Left hindlimb (tissue), 1 donor: ENCODE measurements at regions not wholly inside any gene's neighbourhood (a gene's known extent, or its start where the extent isn't known, plus 50 kb on each side); places are given as distances from the start of the nearest gene placed in this dataset.

Source experiments
- DNase-seq: peaks from one replicate; pipeline ENCODE4 v3.0.0-alpha.2; 2018

DNA sequence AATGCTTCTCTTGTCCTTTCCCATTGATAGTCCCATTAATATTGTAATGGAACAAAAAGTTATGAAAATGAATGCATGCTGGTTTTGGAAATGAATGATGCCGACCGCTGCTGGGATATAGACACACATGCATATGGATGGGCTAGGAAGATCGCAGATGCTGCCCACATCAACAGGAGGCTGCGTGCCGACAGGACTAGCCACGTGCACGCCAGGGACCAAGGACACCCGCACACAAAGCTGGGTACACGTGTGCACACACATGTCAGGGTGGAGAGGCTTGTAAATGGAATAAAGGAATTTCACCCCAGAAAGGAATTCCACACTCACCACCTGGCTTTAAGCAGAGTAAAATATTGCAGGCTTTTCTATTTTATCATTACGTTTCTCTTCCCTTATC is 153.8 kb upstream of the VASH1 start:
- DNase-seq: no peak

DNA sequence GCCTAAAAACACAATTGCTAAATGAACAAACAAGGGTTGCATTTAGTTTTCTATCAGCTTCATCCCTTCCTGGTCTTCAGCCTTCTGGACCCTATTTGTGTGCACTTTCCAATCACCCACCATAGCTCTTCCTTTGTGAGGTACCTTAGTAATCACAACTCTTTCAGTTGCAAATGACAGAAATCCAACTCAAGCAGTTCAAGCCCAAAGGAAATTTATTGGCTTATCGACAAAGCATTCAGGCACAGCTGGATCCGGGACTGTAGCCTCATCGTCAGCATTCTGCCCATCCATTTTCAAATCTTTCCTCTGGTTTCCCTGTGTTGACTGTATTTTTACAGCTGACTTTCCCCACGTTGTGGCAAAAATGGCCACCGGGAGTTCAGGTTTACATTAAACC is 148.6 kb upstream of the VASH1 start:
- DNase-seq: no peak

DNA sequence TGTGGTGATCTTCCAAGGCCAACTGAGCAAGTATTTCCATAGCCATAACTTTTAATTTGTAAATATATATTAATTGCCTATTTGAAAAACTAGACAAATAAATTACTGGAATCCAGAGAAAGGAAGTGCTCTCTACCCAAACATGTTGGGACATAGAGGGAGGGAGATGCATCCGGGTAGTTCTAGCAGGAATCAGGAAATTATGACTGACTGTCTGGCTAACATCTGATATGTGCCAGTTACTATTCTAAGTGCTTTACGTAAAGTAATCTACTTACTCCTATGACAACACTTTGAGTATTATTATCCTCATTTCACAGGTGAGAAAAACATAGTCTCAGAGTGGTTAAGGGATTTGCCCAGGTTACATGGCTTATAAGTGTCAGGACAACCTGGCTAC is 147.7 kb upstream of the VASH1 start:
- DNase-seq: no peak

DNA sequence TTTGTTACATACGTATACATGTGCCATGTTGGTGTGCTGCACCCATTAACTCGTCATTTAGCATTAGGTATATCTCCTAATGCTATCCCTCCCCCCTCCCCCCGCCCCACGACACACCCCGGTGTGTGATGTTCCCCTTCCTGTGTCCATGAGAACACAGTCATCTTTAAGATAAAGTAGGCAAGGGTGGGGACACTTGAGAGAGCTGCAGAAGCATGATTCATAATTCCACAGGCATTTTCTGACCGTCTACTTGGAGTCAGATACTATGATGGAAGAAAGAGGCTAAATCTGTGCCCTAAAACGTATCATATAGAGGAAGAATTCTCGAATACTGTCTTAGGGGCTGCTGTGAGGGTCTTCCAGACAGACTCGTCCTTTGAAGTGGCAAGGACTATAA is 145.9 kb upstream of the VASH1 start:
- DNase-seq: no peak

DNA sequence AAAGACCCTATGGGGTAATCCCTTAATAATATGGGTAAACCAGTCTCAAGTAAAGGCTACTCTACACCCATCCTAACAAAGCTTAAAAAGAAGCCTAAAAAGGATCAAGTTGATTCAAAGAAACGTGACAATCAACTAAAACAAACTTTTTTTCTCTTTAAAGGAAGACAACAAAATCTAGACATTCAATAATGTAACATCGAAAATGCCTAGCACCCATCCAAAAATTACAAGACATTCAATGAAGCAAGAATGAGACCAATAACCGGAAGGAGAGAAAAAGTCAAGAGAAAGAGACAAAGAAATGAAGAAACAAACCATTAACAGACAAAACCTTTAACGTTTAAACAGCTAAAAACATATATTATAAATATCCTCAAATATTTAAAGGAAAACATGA is 143.8 kb upstream of the VASH1 start:
- DNase-seq: no peak

DNA sequence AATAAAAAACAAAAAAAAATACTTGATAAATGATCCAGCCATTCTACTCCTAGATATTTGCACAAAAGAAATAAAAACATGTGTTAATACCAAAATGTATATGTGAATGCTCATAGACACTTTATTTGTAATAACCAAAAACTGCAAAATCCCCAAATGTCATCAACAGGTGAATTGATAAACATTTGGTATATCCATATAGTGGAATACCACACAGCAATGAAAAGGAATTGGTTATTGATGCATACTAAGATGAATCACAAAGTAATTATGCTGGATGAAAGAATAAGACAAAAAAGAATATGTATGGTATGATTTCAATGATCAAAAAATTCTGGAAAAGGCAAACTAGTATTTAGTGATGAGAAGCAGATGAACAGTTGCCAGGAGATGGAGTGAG is 124.7 kb upstream of the VASH1 start:
- DNase-seq: no peak

DNA sequence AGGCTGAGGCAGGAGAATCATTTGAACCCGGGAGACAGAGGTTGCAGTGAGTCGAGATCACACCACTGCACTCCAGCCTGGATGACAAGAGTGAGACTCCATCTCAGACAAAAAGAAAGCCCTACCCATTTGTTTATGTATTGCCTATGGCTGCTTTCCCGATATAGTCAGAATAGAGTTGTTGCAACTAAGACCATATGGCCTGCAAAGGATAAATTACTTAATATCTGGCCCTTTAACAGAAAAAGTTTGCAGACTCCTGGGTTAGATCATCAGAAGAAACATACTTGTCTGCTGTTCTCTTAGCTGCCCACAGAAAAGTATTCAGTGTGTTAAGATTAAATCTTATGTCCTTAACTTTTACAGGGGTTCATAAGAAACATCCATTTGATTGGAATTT is 122.4 kb upstream of the VASH1 start:
- DNase-seq: no peak

DNA sequence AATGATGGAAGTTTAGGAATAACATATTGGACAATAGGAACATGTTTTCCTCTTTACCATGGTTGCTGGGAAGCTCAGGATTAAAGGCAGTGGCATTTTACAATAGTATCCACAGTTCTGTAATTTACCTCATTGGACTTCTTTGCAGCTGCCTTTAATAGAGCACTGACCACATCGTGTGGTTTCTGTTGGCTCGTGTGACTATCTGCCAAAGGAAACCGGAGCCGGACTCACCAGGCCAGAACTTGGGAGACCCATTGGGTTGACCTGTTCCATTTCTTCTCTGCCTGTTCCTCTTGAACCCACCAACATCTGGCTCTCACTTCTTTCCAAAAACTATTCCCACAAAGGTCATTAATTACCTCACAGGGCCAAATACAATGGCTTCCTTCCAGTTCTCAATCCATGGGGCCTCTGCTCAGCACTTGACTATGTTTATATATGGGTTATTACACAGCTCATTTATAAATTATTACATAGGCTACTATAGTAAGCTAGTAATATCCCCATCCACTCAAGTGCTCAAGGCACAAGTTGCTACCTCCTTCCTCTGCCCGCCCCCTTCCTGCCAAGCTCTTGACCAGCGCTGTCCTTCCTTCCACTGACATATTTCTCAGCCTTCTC is 121.5 kb upstream of the VASH1 start:
- DNase-seq: no peak

DNA sequence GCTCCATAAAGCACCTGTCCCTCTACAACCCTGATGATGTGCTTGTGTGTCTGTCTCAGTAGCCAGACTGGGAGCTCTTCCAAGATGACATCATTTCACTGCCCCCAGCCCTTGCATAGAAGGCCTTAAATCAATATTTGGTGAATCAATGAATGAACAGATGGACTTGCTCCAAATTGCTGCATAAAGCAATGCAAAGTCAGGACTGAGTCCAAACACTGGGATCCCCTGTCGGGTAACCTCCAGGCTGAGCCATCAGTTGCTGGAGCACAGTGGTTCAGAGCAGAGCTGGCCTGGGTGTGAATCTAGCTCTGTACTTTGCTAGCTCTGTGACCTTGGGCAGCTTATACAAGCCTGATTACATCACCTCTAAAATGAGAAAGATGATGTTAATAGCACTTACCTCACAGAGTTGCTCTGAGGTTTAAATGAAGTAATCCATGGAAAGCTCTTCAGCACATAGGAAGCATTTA is 120.3 kb upstream of the VASH1 start:
- DNase-seq: no peak

DNA sequence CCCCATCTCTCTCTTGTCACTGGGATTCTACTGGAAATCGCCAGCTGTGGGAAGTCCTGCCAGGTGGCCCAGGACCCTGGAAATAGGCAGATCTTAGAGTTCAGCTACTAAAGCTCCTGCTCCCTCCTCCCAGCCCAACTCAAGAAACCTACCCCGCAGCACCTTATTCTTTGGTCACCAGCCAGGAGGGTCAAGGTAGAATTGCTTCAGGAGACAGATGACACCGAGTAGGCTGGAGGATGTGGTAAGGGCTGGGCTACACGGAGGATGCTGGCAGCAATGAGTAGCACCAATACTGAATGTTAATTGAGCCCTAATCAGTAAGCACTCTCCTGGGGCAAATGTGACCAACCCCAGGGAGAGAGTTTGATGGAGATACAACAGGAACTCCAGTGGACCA is 119.7 kb upstream of the VASH1 start:
- no peak for DNase-seq

DNA sequence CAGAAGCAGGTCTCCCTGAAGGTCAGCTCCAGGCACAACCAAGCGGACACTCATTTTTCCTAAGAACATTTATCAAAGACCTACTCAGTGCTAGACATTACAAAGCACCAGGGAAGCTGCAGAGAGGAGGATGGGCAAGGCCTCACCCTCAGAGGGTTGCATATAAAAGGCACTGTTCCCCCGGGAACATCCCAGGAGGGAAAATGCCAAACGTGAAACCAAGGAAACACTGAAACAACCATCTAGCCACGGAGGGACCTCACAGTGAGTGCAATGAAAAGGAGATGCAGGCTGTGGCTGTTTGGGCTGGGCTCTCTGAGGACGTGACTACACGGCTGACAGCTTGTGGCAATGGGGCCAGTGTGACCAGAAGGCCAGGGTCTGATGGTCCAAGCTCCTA is 117.4 kb upstream of the VASH1 start:
- DNase-seq: no peak

DNA sequence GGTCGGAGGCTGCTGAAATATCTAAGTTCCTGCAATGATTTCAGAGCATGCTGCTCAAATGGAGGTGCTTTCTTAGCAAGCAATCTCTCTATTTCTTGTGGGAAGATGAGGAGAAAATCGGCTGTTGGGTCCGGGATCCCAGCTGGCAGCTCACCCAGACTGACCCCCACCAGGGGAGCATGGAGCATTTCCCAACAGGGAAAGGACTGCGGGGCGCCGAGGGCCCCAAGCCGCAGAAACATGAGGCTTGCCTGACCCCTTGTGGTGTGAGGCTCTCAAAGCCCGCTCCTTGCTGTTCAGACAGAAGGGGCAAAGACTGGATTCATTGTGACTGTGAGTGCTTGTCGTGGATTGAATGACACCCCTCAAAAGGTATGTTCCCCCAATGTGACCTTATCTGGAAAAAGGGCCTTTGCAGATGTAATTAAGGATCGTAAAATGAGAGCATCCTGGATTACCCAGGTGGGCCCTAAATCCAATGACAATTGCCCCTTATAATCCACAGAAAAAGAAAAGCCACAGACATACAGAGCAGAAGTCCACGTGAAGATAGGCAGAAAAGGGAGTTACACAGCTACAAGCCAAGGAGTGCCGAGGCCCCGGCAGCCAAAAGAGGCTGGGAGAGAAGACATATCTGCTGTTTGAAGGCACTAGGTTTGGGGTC is 116.3 kb upstream of the VASH1 start:
- DNase-seq: no peak

DNA sequence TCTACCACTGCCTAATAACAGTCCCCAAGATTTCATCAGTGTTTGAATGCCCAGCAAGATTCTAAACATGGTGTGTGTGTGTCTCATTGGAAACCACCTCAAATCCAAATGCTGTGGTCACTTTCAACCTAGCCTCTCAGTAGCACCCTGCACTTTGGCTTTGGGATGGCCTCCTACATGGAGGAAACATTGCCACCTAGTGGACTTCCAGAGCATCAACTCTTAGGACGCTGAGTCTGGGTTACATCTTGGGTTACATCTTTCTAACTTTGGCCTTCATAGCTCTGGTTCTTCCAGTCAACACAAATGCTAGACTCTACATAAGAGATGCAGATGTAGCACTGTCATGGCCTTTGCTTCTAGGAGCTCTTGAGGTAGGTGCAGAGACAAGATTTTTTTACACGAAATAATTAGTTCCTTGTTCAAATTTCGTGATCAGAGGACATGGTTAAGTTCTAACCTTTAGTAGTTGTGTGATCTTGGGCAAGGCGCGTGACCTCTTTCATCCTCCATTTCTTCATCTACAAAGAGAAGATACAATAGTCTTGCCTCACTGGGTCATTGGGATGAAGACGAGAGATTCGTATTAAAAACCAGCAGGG is 113.5 kb upstream of the VASH1 start:
- no peak for DNase-seq

DNA sequence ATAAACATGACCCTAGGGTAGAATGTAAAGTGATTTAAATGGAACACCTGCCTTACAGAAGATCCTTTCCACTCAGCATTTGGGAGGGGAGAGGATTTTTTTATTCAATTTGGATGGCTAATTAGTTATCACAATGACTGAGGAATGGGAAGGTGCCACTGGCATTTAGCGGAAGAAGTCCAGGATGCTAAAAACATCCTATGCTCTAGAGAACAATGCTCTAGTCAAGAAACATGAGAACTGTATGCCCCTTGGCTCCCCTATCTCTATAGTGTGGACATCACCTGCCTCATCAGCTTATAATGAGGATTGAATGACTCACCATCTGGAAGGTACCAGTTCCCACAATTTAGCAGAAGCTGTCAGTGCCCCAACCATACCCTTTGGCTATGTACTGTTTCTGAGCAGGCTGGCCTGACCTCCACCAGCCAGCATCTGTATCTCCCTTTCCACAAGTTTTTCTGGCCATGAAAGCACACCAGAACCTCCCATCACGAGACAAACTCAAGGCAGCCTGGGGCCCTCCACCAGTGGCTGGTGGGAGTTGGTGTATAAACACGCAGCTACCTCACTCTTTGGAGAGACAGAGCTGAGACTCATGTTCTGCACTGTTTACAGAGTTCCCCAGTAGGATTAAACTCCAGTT is 109.7 kb upstream of the VASH1 start:
- no peak for DNase-seq

DNA sequence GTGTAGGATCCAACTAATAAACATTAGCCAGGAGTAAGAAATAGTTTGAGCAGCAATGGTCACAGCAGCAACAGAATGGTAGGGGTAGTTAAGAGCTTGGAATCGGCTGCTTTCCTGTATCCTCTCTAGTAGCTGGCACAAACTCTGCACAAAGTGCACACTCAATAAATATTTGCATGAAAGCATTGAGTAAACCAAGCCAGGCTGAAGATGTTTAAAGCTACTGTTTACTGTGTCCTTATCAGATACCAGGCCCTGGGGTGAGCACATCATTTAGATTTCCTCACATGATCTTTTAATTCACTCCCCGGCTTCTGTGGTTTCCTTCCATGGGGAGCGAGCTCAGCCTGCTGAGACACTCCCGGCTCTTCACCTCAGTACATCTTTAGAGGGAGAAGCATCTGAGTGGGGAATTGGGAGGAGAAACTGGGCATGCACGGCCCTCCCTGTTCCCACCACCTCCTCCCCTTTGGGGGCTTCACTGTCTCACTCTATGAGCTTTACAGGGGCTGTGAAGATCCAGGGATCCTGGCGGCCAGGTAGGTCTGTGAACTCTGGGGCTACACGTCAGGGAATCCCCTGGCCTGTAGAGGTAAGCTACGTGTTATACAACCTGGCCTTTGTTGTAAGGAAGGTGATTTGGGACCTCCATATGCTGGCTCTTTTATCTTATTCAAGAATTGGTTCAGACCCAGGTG is 107.2 kb upstream of the VASH1 start:
- DNase-seq: no peak

DNA sequence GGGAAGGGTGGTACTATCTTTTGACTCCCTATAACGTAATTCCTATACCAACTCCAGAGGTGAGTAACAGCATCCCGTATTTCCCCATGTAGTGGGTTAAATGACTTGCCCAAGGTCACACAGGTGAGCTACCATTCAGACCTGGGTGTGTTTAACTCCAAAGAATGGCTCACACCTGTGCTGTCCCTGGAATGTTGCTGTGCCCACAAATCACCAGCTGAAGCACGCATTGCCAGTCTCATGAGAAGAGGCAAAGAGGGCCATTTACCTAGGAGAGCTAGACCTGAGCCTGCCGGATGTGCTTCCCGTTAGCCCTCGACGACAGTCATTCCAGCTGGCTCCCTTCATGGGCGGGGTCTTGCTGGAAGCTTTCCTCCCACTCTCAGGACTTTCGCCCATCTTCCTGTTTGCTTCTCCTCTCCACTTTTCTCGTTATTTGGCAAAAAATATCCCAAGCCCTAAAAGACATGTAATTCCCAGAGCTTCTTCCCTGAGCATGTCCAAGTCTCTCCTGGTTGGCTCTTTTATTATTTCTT is 106.6 kb upstream of the VASH1 start:
- no peak for DNase-seq

DNA sequence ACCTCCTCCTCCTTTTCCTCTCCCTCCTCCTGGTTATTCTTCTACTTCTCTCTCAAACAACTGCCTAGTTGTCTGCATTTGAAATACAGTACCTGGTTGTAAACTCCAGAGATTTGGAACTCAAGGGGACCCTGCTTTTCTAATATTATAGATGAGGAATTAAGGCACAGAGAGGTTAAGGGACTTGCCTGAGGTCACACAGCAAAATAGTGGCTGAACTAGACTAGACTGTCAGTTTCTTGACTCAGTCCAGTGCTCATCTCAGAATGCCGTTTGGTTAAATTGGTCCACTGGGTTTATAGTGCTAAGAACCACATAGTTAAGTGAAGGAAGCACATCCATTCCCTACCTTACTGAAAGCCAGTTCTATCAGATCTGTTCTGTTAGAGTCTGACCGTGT is 105.9 kb upstream of the VASH1 start:
- no peak for DNase-seq

DNA sequence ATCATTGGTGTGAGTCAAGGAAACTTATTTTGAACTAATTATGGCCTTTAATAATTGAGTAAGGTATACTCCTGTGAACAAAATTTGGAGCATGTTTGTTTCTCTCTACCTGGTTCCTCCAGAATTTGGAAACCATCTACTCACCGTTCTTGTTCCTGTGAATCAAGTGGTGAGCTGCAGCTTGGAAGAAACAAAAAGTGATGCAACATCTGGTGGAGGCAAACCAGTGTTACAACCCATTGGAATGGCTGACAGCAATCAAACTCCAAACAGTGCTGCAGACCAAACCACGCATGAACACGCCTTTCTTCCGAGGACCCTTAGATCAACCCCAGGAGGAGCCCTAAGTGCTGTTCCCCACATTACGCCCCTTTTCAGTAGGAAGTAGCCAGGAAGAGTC is 104.7 kb upstream of the VASH1 start:
- no peak for DNase-seq

DNA sequence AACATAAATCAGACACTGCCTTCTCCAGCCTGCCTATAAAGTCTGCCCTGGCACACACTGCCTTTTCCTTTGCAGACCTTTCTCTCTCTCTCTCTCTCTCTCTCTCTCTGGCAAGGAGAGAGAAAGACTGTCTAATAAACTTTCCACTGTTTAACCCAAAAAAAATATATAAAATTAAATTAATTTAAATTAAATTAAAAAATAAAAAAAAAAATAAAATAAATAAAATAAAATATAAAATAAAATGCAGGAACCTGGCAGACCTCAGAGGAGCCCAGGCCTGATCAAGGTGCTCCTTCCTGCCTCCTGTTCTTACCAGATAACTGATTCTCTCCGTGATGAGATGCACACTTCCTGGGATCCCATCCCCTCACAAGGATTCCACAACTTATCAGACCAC is 103.9 kb upstream of the VASH1 start:
- DNase-seq: no peak

DNA sequence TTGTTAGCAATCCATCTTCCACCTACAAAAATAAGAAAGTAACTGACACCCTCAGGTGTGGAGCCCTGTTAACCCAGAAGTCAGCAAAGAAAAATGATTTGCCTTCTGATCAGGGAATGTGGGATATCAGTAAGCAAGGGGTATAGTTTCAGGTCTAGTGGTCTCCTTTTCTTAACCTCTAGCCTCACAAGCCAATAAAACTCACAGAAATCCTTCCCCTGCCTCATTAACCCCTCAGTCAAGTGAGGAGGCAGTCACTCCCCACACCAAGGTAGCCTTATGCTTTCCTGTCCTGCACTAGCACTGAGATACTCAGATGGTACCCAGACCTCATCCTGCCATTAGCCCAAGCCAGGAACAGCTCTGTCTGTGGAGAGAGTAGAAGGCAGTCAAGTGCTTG is 103.4 kb upstream of the VASH1 start:
- no peak for DNase-seq

DNA sequence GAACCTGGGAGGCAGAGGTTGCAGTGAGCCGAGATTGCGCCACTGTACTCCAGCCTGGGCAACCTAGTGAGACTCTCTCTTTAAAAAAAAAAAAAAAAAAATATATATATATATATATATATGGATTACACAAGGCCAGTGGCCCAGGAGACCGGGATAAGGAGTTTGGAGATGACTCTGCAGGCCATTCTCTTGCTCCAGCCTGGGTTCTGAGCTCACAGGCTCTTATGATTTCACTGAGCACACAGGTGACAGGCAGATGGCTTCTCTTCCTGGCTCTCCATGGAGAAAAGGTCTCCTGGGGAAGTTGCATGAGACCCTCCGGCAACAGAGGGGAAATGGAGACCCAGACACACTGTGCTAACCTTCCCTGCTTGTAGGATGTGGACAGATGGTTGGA is 98.7 kb upstream of the VASH1 start:
- no peak for DNase-seq

DNA sequence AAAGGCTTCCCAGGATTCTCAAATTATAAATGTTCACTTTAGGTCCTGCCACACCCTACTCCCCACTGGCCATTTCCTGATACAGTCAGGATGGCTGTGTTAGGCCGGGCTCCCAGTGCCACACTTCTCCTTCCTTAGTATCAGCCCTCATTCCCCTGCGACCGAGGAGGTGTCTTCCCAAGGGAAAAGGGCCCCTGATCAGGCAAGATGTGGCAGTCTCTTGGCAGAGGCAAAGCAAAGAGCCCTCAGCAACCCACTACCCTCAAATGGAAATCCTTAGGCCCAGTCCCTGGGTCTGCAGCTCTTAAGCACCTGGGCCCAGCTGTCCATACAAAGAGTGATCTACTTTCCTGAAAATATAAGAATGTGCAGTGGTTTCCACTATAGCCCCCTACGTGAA is 96.5 kb upstream of the VASH1 start:
- DNase-seq: no peak

DNA sequence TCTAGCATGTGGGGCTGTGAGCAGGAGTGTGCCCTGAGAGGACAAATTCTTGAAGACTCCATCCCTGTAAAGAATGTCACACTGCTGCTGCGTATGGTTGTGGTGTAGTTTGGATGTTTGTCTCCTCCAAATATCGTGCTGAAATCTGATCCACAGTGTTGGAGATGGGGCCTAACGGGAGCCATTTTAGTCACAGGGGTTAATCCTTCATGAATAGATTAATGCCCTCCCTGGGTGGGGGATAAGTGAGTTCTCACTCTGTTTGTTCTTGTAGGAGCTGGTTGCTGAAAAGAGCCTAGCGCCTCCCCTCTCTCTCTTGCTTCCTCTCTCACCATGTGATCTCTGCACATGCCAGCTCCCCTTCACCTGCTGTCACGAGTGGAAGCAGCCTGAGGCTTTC is 94.5 kb upstream of the VASH1 start:
- no peak for DNase-seq
